Activated CD8-positive, alpha-beta T cell treated with anti-CD3 and anti-CD28 coated beads, Interleukin-2, amount 10 ng/mL, durations not matched to agents 7 days and 5 days (primary cell): ENCODE measurements at regions not wholly inside any gene's neighbourhood (a gene's known extent, or its start where the extent isn't known, plus 50 kb on each side); places are given as distances from the start of the nearest gene placed in this dataset.
"Not testable (repeated sequence)": the region's sequence is repeated elsewhere in the genome, so short reads cannot be mapped to it uniquely, and the experiment has no call there.

ENCODE experiments used
- ATAC-seq: fragments of 150-1000 bp; cut with Tn5 transposase; one replicate; pipeline ENCODE4 v1.10.0; 2021; ENCODE audit warnings: moderate library complexity
- CTCF ChIA-PET: fragments of 350-600 bp; sonication (Branson Sonifier 250); formaldehyde crosslinking; loops from one replicate; lab custom pipeline; 2021; ENCODE audit warnings: antibody characterized with exemption; lab: Charles Lee
- POLR2A ChIA-PET: fragments of 350-600 bp; sonication (Branson Sonifier 250); formaldehyde crosslinking; loops from one replicate; lab custom pipeline; 2021; ENCODE audit warnings: antibody characterized with exemption; lab: Charles Lee
- DNase-seq: peaks from one replicate; pipeline ENCODE4 v3.0.0-alpha.2; 2020
- H3K27ac Mint-ChIP-seq: one replicate; pipeline ENCODE4 v1.8.0; 2021; ENCODE audit warnings: mild to moderate bottlenecking, mixed read lengths
- H3K27me3 Mint-ChIP-seq: one replicate; pipeline ENCODE4 v1.8.0; 2021; ENCODE audit warnings: low read depth, mixed read lengths
- H3K36me3 Mint-ChIP-seq: one replicate; pipeline ENCODE4 v1.8.0; 2021; ENCODE audit warnings: low read depth, mixed read lengths
- H3K4me1 Mint-ChIP-seq: one replicate; pipeline ENCODE4 v1.8.0; 2021; ENCODE audit warnings: low read depth, mixed read lengths
- H3K4me3 Mint-ChIP-seq: one replicate; pipeline ENCODE4 v1.8.0; 2021; ENCODE audit warnings: mild to moderate bottlenecking, mixed read lengths
- H3K9me3 Mint-ChIP-seq: one replicate; pipeline ENCODE4 v1.8.0; 2022; ENCODE audit warnings: mixed read lengths; ENCODE audit not compliant: insufficient read depth

DNA sequence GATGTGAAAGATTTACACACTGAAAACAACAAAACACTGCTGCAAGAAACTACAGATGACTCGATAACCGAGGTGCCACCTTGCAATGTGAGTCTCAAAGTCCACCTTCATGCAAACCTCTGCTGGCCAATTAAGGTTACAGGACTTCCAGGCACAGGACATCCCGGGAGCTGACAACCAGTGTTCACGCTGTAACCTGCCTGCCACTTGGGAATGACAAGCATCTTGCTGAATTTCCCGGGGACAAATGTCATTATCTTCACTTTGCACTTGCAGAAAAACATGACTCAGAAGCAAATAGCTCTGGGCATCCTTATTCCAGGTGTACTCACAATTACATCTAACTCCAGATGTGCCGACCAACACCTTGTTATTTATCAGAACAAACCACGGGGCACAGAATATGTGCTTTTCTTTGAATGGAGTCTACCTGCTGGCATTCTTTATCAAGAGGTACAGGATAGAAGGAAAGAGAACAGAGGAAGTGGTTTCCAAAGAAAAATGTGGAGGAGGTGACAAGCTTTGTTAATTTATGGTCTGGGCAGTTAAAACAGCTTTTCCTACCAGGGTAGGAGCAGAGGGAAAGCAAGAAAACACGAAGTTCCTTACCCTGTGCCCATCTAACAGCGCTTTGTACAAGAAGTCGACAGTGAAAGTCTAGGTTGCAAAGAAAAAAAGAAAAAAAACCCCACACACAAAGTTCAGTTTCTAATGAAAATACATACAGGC is 72.3 kb downstream of the SHANK2 start:
- no peaks in the 10 kb centered on the region for H3K4me1 Mint-ChIP-seq
- DNase-seq (no peak), ATAC-seq (no peak)
- no peaks in the 10 kb centered on the region for H3K36me3 Mint-ChIP-seq
- no peak overlapping the region for H3K4me3 Mint-ChIP-seq
- no peaks in the 10 kb centered on the region for H3K9me3 Mint-ChIP-seq
- no peak overlapping the region for H3K27ac Mint-ChIP-seq
- peaks cover 19% of the 10 kb centered on the region for H3K27me3 Mint-ChIP-seq
- ChIA-PET POLR2A (no interaction called here), CTCF (no interaction called here)

DNA sequence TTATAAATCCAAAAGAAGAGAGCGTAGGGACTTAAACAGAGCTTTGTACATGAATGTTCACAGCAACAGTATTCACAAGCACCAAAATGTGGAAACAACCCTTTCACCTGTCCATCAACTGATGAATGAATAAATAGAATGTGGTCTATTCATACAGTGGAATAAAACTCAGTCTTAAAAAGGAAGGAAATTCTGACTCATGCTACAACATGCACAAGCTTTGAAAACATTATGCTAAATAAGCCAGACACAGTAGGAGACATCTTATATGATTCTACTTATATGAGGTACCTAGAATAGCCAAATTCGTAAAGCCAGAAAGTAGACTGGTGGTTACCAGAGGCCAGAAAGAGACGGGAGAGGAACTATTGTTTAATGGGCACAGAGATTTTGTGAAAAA is 74.3 kb downstream of the SHANK2 start:
- POLR2A ChIA-PET: no interaction called here
- CTCF ChIA-PET: no interaction called here
- DNase-seq (no peak), ATAC-seq (no peak)
- H3K27me3 Mint-ChIP-seq: peaks cover 19% of the 10 kb centered on the region
- H3K9me3 Mint-ChIP-seq: no peaks in the 10 kb centered on the region
- no peaks in the 10 kb centered on the region for H3K36me3 Mint-ChIP-seq
- H3K4me3 Mint-ChIP-seq: no peak overlapping the region
- no peaks in the 10 kb centered on the region for H3K4me1 Mint-ChIP-seq
- H3K27ac Mint-ChIP-seq: no peak overlapping the region

DNA sequence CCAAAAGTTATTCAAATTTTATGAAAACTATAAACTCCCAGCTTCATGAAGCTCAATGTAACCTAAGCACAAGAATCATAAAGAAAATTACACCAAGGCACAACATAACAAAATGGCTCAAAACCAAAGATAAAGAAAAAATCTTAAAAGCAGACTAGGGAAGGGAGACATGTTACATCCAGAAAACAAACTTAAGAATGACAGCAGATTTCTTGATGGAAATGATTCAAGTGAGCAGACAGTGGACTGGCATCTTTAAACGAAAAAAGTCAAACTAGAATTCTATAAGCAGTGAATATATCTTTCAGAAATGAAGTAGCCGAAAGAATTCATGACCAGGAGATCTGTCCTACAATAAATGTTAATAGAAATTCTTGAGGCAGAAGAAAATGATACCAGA is 75.6 kb downstream of the SHANK2 start:
- no peak overlapping the region for H3K27ac Mint-ChIP-seq
- DNase-seq: no peak
- POLR2A ChIA-PET: no interaction called here
- no peaks in the 10 kb centered on the region for H3K9me3 Mint-ChIP-seq
- ATAC-seq: no peak
- no peaks in the 10 kb centered on the region for H3K4me1 Mint-ChIP-seq
- CTCF ChIA-PET: no interaction called here
- H3K4me3 Mint-ChIP-seq: no peak overlapping the region
- peaks cover 19% of the 10 kb centered on the region for H3K27me3 Mint-ChIP-seq
- H3K36me3 Mint-ChIP-seq: no peaks in the 10 kb centered on the region

GRCh38 chr11:71173709-71174108 is 78.7 kb downstream of the SHANK2 start:
- Mint-ChIP-seq H3K9me3 (no peaks in the 10 kb centered on the region), H3K27ac (no peak overlapping the region), H3K4me3 (no peak overlapping the region), H3K36me3 (no peaks in the 10 kb centered on the region), H3K4me1 (no peaks in the 10 kb centered on the region), H3K27me3 (peaks cover 4% of the 10 kb centered on the region)
- ATAC-seq (no peak), DNase-seq (no peak)
- POLR2A ChIA-PET: no interaction called here
- CTCF ChIA-PET: no interaction called here

GRCh38 chr11:71172680-71173079 is 79.7 kb downstream of the SHANK2 start:
- peaks cover 4% of the 10 kb centered on the region for H3K27me3 Mint-ChIP-seq
- H3K27ac Mint-ChIP-seq: no peak overlapping the region
- H3K4me1 Mint-ChIP-seq: no peaks in the 10 kb centered on the region
- H3K4me3 Mint-ChIP-seq: no peak overlapping the region
- CTCF ChIA-PET: no interaction called here
- no peak for DNase-seq
- no peaks in the 10 kb centered on the region for H3K9me3 Mint-ChIP-seq
- ATAC-seq: no peak
- no peaks in the 10 kb centered on the region for H3K36me3 Mint-ChIP-seq
- POLR2A ChIA-PET: no interaction called here

DNA sequence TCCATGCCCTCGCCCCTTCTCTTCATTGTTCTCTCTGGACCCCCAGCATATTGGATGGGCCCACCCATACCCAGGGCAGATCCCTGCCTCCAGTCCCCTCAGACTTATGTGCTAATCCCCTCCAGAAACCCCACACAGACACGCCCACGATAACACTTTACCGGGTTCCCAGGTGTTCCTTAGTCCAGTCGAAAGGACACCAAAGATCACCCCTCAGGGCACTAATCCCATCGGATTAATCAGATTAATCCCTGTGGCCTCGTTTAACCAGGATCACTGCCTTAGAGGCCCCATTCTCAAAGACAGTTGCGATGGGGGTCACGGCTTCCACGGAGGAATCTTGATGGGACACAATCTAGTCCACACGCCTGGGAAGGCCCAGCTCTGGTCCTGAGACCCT is 80.8 kb downstream of the SHANK2 start:
- H3K36me3 Mint-ChIP-seq: no peaks in the 10 kb centered on the region
- CTCF ChIA-PET: no interaction called here
- POLR2A ChIA-PET: no interaction called here
- no peak overlapping the region for H3K4me3 Mint-ChIP-seq
- DNase-seq: no peak
- ATAC-seq: no peak
- no peak overlapping the region for H3K27ac Mint-ChIP-seq
- H3K9me3 Mint-ChIP-seq: no peaks in the 10 kb centered on the region
- H3K27me3 Mint-ChIP-seq: peaks cover 2% of the 10 kb centered on the region
- H3K4me1 Mint-ChIP-seq: no peaks in the 10 kb centered on the region

DNA sequence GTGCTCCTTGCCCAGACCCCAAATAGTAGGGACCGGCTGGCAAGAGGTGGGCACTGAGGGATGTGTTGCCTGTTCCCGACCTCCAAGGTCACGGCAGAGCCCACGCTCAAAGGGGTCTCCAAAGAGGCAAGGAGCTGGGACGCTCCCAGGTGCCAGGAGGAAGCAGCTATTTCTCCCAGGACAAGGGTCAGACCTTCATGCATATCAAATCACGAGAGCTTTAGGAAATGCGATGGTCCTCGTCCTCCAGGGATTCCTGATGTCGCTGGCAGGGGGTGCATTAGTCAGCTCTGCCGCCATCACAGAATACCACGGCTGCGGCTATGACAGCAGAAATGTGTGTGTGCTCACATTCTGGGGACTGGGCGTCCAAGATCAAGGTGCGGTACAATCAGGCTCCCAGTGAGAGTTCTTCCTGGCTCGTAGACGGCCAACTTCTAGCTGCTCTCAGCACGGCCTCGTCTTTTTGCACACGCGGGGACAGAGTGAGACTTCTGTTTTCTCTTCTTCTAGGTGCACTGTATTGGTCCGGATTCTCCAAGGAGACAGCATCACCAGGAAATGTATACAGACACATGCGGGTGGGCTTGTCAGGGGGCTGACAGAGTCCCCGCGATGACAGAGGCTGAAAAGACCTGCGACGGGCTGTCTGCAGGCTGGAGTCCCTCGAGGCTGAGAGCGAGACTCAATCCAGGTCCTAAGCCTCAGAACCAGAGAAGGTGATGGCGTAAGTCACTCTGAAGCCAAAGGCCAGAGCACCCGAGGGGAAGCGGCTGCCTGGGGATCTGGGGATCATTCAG is 81.6 kb downstream of the SHANK2 start:
- no peak for ATAC-seq

DNA sequence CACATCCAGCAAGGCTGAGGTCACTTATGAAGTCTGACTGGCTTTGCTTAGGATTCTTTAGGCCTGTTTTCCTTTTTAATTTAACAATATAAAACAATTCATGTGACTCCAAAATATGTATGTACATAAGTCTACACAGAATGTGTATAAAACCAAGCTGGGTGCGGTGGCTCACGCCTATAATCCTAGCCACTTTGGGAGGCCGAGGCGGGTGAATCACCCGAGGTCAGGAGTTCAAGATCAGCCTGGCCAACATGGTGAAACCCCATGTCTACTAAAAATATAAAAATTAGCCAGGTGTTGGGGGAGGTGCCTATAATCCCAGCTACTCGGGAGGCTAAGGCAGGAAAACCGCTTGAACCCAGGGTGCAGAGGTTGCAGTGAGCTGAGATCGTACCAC is 83.1 kb downstream of the SHANK2 start:
- Mint-ChIP-seq H3K27me3 (no peaks in the 10 kb centered on the region), H3K9me3 (no peaks in the 10 kb centered on the region), H3K27ac (no peak overlapping the region), H3K36me3 (no peaks in the 10 kb centered on the region), H3K4me3 (no peak overlapping the region), H3K4me1 (no peaks in the 10 kb centered on the region)
- ATAC-seq: no peak
- ChIA-PET CTCF (no interaction called here), POLR2A (interaction anchor here (0.6 kb wide), 1 partner anchor 11 kb away, joined by 3 read pairs; no protein-coding TSS in a partner anchor)
- DNase-seq: no peak

More for the DNA sequence above, 81.6 kb downstream of the SHANK2 start:
- Mint-ChIP-seq H3K27me3 (no peaks in the 10 kb centered on the region), H3K27ac (no peak overlapping the region), H3K4me3 (no peak overlapping the region), H3K36me3 (no peaks in the 10 kb centered on the region), H3K9me3 (no peaks in the 10 kb centered on the region), H3K4me1 (no peaks in the 10 kb centered on the region)
- ChIA-PET POLR2A (no interaction called here), CTCF (no interaction called here)
- DNase-seq: no peak

GRCh38 chr11:71167814-71168213 is 84.6 kb downstream of the SHANK2 start:
- H3K36me3 Mint-ChIP-seq, DNase-seq, CTCF ChIA-PET, H3K9me3 Mint-ChIP-seq, H3K4me1 Mint-ChIP-seq, H3K4me3 Mint-ChIP-seq, H3K27ac Mint-ChIP-seq, ATAC-seq, POLR2A ChIA-PET, H3K27me3 Mint-ChIP-seq: not testable (repeated sequence)

- Mint-ChIP-seq H3K4me1 (no peaks in the 10 kb centered on the region), H3K4me3 (no peak overlapping the region), H3K36me3 (no peaks in the 10 kb centered on the region), H3K9me3 (no peaks in the 10 kb centered on the region), H3K27me3 (no peaks in the 10 kb centered on the region), H3K27ac (no peak overlapping the region)
- ATAC-seq (no peak), DNase-seq (no peak)
- CTCF ChIA-PET: no interaction called here
- POLR2A ChIA-PET: no interaction called here
Observed at GRCh38 chr11:71165771-71166170, 86.6 kb downstream of the SHANK2 start.

GRCh38 chr11:71164621-71165020 is 87.8 kb downstream of the SHANK2 start:
- Mint-ChIP-seq H3K36me3 (no peaks in the 10 kb centered on the region), H3K4me1 (no peaks in the 10 kb centered on the region)
- no peak for DNase-seq

GRCh38 chr11:71164186-71164585 is 88.2 kb downstream of the SHANK2 start:
- ATAC-seq: no peak
- no peak overlapping the region for H3K27ac Mint-ChIP-seq
- no peak for DNase-seq
- H3K27me3 Mint-ChIP-seq: no peaks in the 10 kb centered on the region
- H3K36me3 Mint-ChIP-seq: no peaks in the 10 kb centered on the region
- H3K9me3 Mint-ChIP-seq: no peaks in the 10 kb centered on the region
- ChIA-PET POLR2A (no interaction called here), CTCF (no interaction called here)
- H3K4me3 Mint-ChIP-seq: no peak overlapping the region
- no peaks in the 10 kb centered on the region for H3K4me1 Mint-ChIP-seq

More at GRCh38 chr11:71164621-71165020, 87.8 kb downstream of the SHANK2 start:
- ATAC-seq: no peak
- ChIA-PET CTCF (no interaction called here), POLR2A (no interaction called here)
- no peak overlapping the region for H3K4me3 Mint-ChIP-seq
- no peaks in the 10 kb centered on the region for H3K9me3 Mint-ChIP-seq
- no peak overlapping the region for H3K27ac Mint-ChIP-seq
- no peaks in the 10 kb centered on the region for H3K27me3 Mint-ChIP-seq
